Mesodermal cell (in vitro differentiated cells): ENCODE measurements at regions not wholly inside any gene's neighbourhood (a gene's known extent, or its start where the extent isn't known, plus 50 kb on each side); places are given as distances from the start of the nearest gene placed in this dataset.

Experiments
- H3K27ac ChIP-seq: 2 replicates; pipeline ENCODE4 v1.7.0; 2013; ENCODE audit warnings: mild to moderate bottlenecking, low read depth, low read length, moderate library complexity; ENCODE audit not compliant: severe bottlenecking
- H3K36me3 ChIP-seq: 2 replicates; pipeline ENCODE4 v1.7.1; 2013; ENCODE audit warnings: mild to moderate bottlenecking, low read length, moderate library complexity; ENCODE audit not compliant: control insufficient read depth, insufficient read depth
- H3K4me1 ChIP-seq: one replicate; pipeline ENCODE4 v1.7.1; 2013; ENCODE audit warnings: mild to moderate bottlenecking, low read length; ENCODE audit not compliant: insufficient read depth, control insufficient read depth, poor library complexity, severe bottlenecking
- H3K4me3 ChIP-seq: 2 replicates; pipeline ENCODE4 v1.7.0; 2013; ENCODE audit warnings: low read length, control low read depth, mild to moderate bottlenecking; ENCODE audit not compliant: insufficient read depth, poor library complexity, severe bottlenecking; ENCODE audit errors: extremely low read depth
- H3K9me3 ChIP-seq: 2 replicates; pipeline ENCODE4 v1.7.1; 2013; ENCODE audit warnings: mild to moderate bottlenecking, low read length, moderate library complexity; ENCODE audit not compliant: control insufficient read depth
- WGBS, 2 experiments: methylation state at CpG; one replicate each; pipeline ENCODE4 v1.1.5; 2013; ENCODE audit warnings: missing lambda C conversion rate in 2 of 2; ENCODE audit not compliant: insufficient coverage in 2 of 2; 5-methylcytosine and 5-hydroxymethylcytosine counted together

- Histone ChIP-seq H3K9me3 (no peaks in the 10 kb centered on the region), H3K4me1 (no peaks in the 10 kb centered on the region), H3K4me3 (no peak overlapping the region), H3K27ac (no peak overlapping the region), H3K36me3 (no peaks in the 10 kb centered on the region)
- WGBS, 2 experiments = 92 to 97% methylated on average over 2 to 6 of the region's 7 CpGs
Observed at GRCh38 chr13:103523858-103524257, 457.6 kb upstream of the SLC10A2 start.

- WGBS, 2 experiments = no CpG with 5 or more reads among the region's 1 CpG
- H3K27ac ChIP-seq = no peak overlapping the region
- no peak overlapping the region for H3K4me3 ChIP-seq
- no peaks in the 10 kb centered on the region for H3K36me3 ChIP-seq
- no peaks in the 10 kb centered on the region for H3K4me1 ChIP-seq
- no peaks in the 10 kb centered on the region for H3K9me3 ChIP-seq
Observed at GRCh38 chr13:103521532-103521931, 455.3 kb upstream of the SLC10A2 start.

GRCh38 chr13:103517768-103518102 lies 451.5 kb upstream of the SLC10A2 start:
- Histone ChIP-seq H3K4me1 (no peaks in the 10 kb centered on the region), H3K36me3 (no peaks in the 10 kb centered on the region), H3K9me3 (no peaks in the 10 kb centered on the region), H3K27ac (no peak overlapping the region), H3K4me3 (no peak overlapping the region)
- WGBS, 2 experiments = 88% methylated on average over 1 of the region's 2 CpGs; no CpG with 5 or more reads in 1 of the 2 experiments

GRCh38 chr13:103517066-103517767 lies 451.0 kb upstream of the SLC10A2 start:
- Histone ChIP-seq H3K9me3 (no peaks in the 10 kb centered on the region), H3K4me1 (no peaks in the 10 kb centered on the region), H3K36me3 (no peaks in the 10 kb centered on the region), H3K27ac (no peak overlapping the region), H3K4me3 (no peak overlapping the region)
- WGBS, 2 experiments = 93 to 100% methylated on average over 1 to 2 of the region's 3 CpGs

GRCh38 chr13:103516015-103516795 lies 450.0 kb upstream of the SLC10A2 start:
- Histone ChIP-seq H3K4me1 (no peaks in the 10 kb centered on the region), H3K36me3 (no peaks in the 10 kb centered on the region), H3K27ac (no peak overlapping the region), H3K4me3 (no peak overlapping the region), H3K9me3 (no peaks in the 10 kb centered on the region)
- WGBS, 2 experiments = 45 to 84% methylated on average over 2 to 4 of the region's 6 CpGs

GRCh38 chr13:103515410-103515809 lies 449.2 kb upstream of the SLC10A2 start:
- no peaks in the 10 kb centered on the region for H3K9me3 ChIP-seq
- H3K4me1 ChIP-seq = no peaks in the 10 kb centered on the region
- H3K27ac ChIP-seq = no peak overlapping the region
- no peak overlapping the region for H3K4me3 ChIP-seq
- 80 to 91% methylated on average over 1 to 2 of the region's 3 CpGs for WGBS, 2 experiments
- no peaks in the 10 kb centered on the region for H3K36me3 ChIP-seq

GRCh38 chr13:103514619-103515018 lies 448.4 kb upstream of the SLC10A2 start:
- no peaks in the 10 kb centered on the region for H3K36me3 ChIP-seq
- no peaks in the 10 kb centered on the region for H3K9me3 ChIP-seq
- H3K27ac ChIP-seq = no peak overlapping the region
- H3K4me1 ChIP-seq = no peaks in the 10 kb centered on the region
- 80% methylated on average over 1 of the region's 2 CpGs; no CpG with 5 or more reads in 1 of the 2 experiments for WGBS, 2 experiments
- no peak overlapping the region for H3K4me3 ChIP-seq

GRCh38 chr13:103514188-103514587 lies 448.0 kb upstream of the SLC10A2 start:
- no peaks in the 10 kb centered on the region for H3K4me1 ChIP-seq
- H3K9me3 ChIP-seq = no peaks in the 10 kb centered on the region
- H3K36me3 ChIP-seq = no peaks in the 10 kb centered on the region
- no peak overlapping the region for H3K4me3 ChIP-seq
- WGBS, 2 experiments = no CpG with 5 or more reads among the region's 1 CpG
- no peak overlapping the region for H3K27ac ChIP-seq

GRCh38 chr13:103510007-103510535 lies 443.9 kb upstream of the SLC10A2 start:
- Histone ChIP-seq H3K9me3 (no peaks in the 10 kb centered on the region), H3K27ac (no peak overlapping the region), H3K4me1 (no peaks in the 10 kb centered on the region), H3K4me3 (no peak overlapping the region), H3K36me3 (no peaks in the 10 kb centered on the region)
- WGBS, 2 experiments = 89 to 94% methylated on average over 12 of the region's 13 CpGs

GRCh38 chr13:103497404-103497803 lies 431.2 kb upstream of the SLC10A2 start:
- H3K4me3 ChIP-seq = no peak overlapping the region
- peaks cover 6% of the 10 kb centered on the region for H3K9me3 ChIP-seq
- no peaks in the 10 kb centered on the region for H3K4me1 ChIP-seq
- WGBS, 2 experiments = 80 to 83% methylated on average over 1 of the region's 1 CpG
- H3K27ac ChIP-seq = no peak overlapping the region
- no peaks in the 10 kb centered on the region for H3K36me3 ChIP-seq

- Histone ChIP-seq H3K4me3 (no peak overlapping the region), H3K9me3 (peaks cover under 1% of the 10 kb centered on the region), H3K4me1 (no peaks in the 10 kb centered on the region), H3K36me3 (no peaks in the 10 kb centered on the region), H3K27ac (no peak overlapping the region)
- WGBS, 2 experiments = no CpG with 5 or more reads among the region's 2 CpGs
Observed at GRCh38 chr13:103487841-103488240, 421.6 kb upstream of the SLC10A2 start.
